Caco-2 (cell line): ENCODE measurements at regions not wholly inside any gene's neighbourhood (a gene's known extent, or its start where the extent isn't known, plus 50 kb on each side); places are given as distances from the start of the nearest gene placed in this dataset.

ENCODE experiments used
- BruUV-seq: library from RNA; stranded (reverse); fragments of 400-500 nt; replicated peaks from 2 replicates; lab custom pipeline; 2021; lab: Mats Ljungman, UMichigan
- CTCF ChIA-PET: fragments of 300-600 bp; sonication (Branson Sonifier 250); formaldehyde crosslinking; loops from one replicate; lab custom pipeline; 2022; ENCODE audit warnings: antibody characterized with exemption; lab: Charles Lee
- POLR2A ChIA-PET: fragments of 300-600 bp; sonication (Branson Sonifier 250); formaldehyde crosslinking; loops from one replicate; lab custom pipeline; 2022; ENCODE audit warnings: antibody characterized with exemption; lab: Charles Lee
- DNase-seq, 2 experiments: peaks; one replicate each; pipeline versions ENCODE4 v3.0.0 to v3.0.0-alpha.2; 2020 to 2022
- H3K27me3 ChIP-seq: replicated peaks from 2 replicates; pipeline ENCODE4 v1.6.0; 2011; ENCODE audit warnings: low read length; ENCODE audit not compliant: control insufficient read depth, insufficient read depth
- H3K36me3 ChIP-seq: 2 replicates; pipeline ENCODE4 v1.5.1; 2011; ENCODE audit warnings: low read length; ENCODE audit not compliant: control insufficient read depth, insufficient read depth
- H3K4me1 ChIP-seq: fragments of 250-450 bp; sonication (Bioruptor Pico); 2 replicates; pipeline ENCODE4 v1.5.1; 2020; ENCODE audit warnings: mild to moderate bottlenecking
- H3K4me3 ChIP-seq: 2 replicates; pipeline ENCODE4 v1.5.1; 2011; ENCODE audit warnings: low read depth, mild to moderate bottlenecking, control low read depth, low read length
- H3K9me3 ChIP-seq: fragments of 250-450 bp; sonication (Bioruptor Pico); 2 replicates; pipeline ENCODE4 v1.5.1; 2020; ENCODE audit warnings: mild to moderate bottlenecking, moderate library complexity
- H3K27ac Mint-ChIP-seq: one replicate; pipeline ENCODE4 v1.8.0; 2022; ENCODE audit warnings: mixed read lengths; ENCODE audit not compliant: unreplicated experiment
- H3K27me3 Mint-ChIP-seq: one replicate; pipeline ENCODE4 v1.8.0; 2022; ENCODE audit warnings: mixed read lengths; ENCODE audit not compliant: insufficient read depth, unreplicated experiment
- H3K36me3 Mint-ChIP-seq: one replicate; pipeline ENCODE4 v1.8.0; 2022; ENCODE audit warnings: mild to moderate bottlenecking, mixed read lengths; ENCODE audit not compliant: insufficient read depth, unreplicated experiment
- H3K4me1 Mint-ChIP-seq: one replicate; pipeline ENCODE4 v1.8.0; 2022; ENCODE audit warnings: low read depth, mixed read lengths; ENCODE audit not compliant: unreplicated experiment
- H3K4me3 Mint-ChIP-seq: one replicate; pipeline ENCODE4 v1.8.0; 2022; ENCODE audit warnings: mild to moderate bottlenecking, moderate library complexity, mixed read lengths; ENCODE audit not compliant: unreplicated experiment
- H3K9me3 Mint-ChIP-seq: one replicate; pipeline ENCODE4 v1.8.0; 2022; ENCODE audit warnings: mixed read lengths; ENCODE audit not compliant: unreplicated experiment
- CTCF ChIP-seq, 2 experiments: fragments of 200-600 bp in 1 of 2; IDR thresholded peaks; 1 replicate in 1 of 2; 2 replicates in 1 of 2; pipeline versions ENCODE4 v1.5.1 to v1.8.0; 2011 to 2022; ENCODE audit warnings: antibody characterized with exemption in 1 of 2, control low read depth in 1 of 2, inconsistent platforms in 1 of 2, low read depth in 1 of 2, low read length in 1 of 2, mild to moderate bottlenecking in 1 of 2, moderate library complexity in 1 of 2; ENCODE audit not compliant: insufficient read depth in 1 of 2, severe bottlenecking in 1 of 2, unreplicated experiment in 1 of 2
- intact Hi-C: fragments of 100-400 bp; cut with micrococcal nuclease; formaldehyde crosslinking; loops from one replicate; pipeline ENCODE4 v1.10.0; 2022; ENCODE audit not compliant: unreplicated experiment

- no peaks in the 10 kb centered on the region for H3K4me1 ChIP-seq
- Mint-ChIP-seq H3K4me1 (no peaks in the 10 kb centered on the region), H3K9me3 (no peaks in the 10 kb centered on the region), H3K27me3 (peaks cover 4% of the 10 kb centered on the region), H3K27ac (no peak overlapping the region), H3K36me3 (no peaks in the 10 kb centered on the region), H3K4me3 (no peak overlapping the region)
- no TSS peak for BruUV-seq
- H3K36me3 ChIP-seq, result no peaks in the 10 kb centered on the region
- H3K9me3 ChIP-seq, result no peaks in the 10 kb centered on the region
- no peaks in the 10 kb centered on the region for H3K27me3 ChIP-seq
- no peak overlapping the region for H3K4me3 ChIP-seq
- no peak for DNase-seq
- POLR2A ChIA-PET, result no interaction called here
- CTCF ChIA-PET, result no interaction called here
- intact Hi-C loops, result no loop called here
- no peak for TF ChIP-seq CTCF (IDR thresholded peaks at IDR 0.05; ENCODE audit: insufficient read depth in 1 of 2, low read depth in 1 of 2, low read length in 1 of 2, severe bottlenecking in 1 of 2, unreplicated experiment in 1 of 2)
Observed at GRCh38 chr7:33824911-33825459, 80.4 kb upstream of the BMPER start.

GRCh38 chr7:33825644-33826043 is 79.7 kb upstream of the BMPER start:
- Histone ChIP-seq H3K4me3 (no peak overlapping the region), H3K27me3 (no peaks in the 10 kb centered on the region), H3K9me3 (no peaks in the 10 kb centered on the region), H3K4me1 (no peaks in the 10 kb centered on the region), H3K36me3 (no peaks in the 10 kb centered on the region)
- ChIA-PET CTCF (no interaction called here), POLR2A (no interaction called here)
- no TSS peak for BruUV-seq
- no peak for TF ChIP-seq CTCF (IDR thresholded peaks at IDR 0.05; ENCODE audit: insufficient read depth in 1 of 2, low read depth in 1 of 2, low read length in 1 of 2, severe bottlenecking in 1 of 2, unreplicated experiment in 1 of 2)
- H3K4me1 Mint-ChIP-seq, result no peaks in the 10 kb centered on the region
- intact Hi-C loops, result no loop called here
- H3K36me3 Mint-ChIP-seq, result no peaks in the 10 kb centered on the region
- H3K27me3 Mint-ChIP-seq, result peaks cover 6% of the 10 kb centered on the region
- DNase-seq, result no peak
- H3K9me3 Mint-ChIP-seq, result no peaks in the 10 kb centered on the region
- no peak overlapping the region for H3K4me3 Mint-ChIP-seq
- no peak overlapping the region for H3K27ac Mint-ChIP-seq

GRCh38 chr7:33829536-33829935 is 75.8 kb upstream of the BMPER start:
- no peaks in the 10 kb centered on the region for H3K4me1 ChIP-seq
- no TSS peak for BruUV-seq
- H3K4me1 Mint-ChIP-seq, result no peaks in the 10 kb centered on the region
- no peak overlapping the region for H3K27ac Mint-ChIP-seq
- intact Hi-C loops, result no loop called here
- H3K4me3 ChIP-seq, result no peak overlapping the region
- H3K9me3 ChIP-seq, result no peaks in the 10 kb centered on the region
- no peaks in the 10 kb centered on the region for H3K36me3 ChIP-seq
- TF ChIP-seq CTCF (IDR thresholded peaks at IDR 0.05; ENCODE audit: insufficient read depth in 1 of 2, low read depth in 1 of 2, low read length in 1 of 2, severe bottlenecking in 1 of 2, unreplicated experiment in 1 of 2), result no peak
- POLR2A ChIA-PET, result no interaction called here
- H3K36me3 Mint-ChIP-seq, result no peaks in the 10 kb centered on the region
- no peaks in the 10 kb centered on the region for H3K27me3 ChIP-seq
- H3K4me3 Mint-ChIP-seq, result no peak overlapping the region
- peaks cover 5% of the 10 kb centered on the region for H3K27me3 Mint-ChIP-seq
- DNase-seq, result no peak
- CTCF ChIA-PET, result no interaction called here
- H3K9me3 Mint-ChIP-seq, result no peaks in the 10 kb centered on the region
